CD14-positive monocyte (primary cell): ENCODE measurements at regions not wholly inside any gene's neighbourhood (a gene's known extent, or its start where the extent isn't known, plus 50 kb on each side); places are given as distances from the start of the nearest gene placed in this dataset.
"Not testable (repeated sequence)": the region's sequence is repeated elsewhere in the genome, so short reads cannot be mapped to it uniquely, and the experiment has no call there.

Experiments used
- DNase-seq, 3 donors: peaks; one replicate each; pipeline ENCODE4 v3.0.0-alpha.2; 2011 to 2022
- H2AFZ ChIP-seq: 2 replicates; pipeline ENCODE4 v1.6.0; 2012; ENCODE audit warnings: mild to moderate bottlenecking, low read depth, low read length, inconsistent platforms; ENCODE audit not compliant: insufficient read depth, poor library complexity, severe bottlenecking
- H3K27ac ChIP-seq, 2 donors: 1 replicate in 1 of 2; 2 replicates in 1 of 2; pipeline ENCODE4 v1.5.1; 2012 to 2013; ENCODE audit warnings: low read length in 2 of 2, control low read depth in 1 of 2, inconsistent platforms in 1 of 2, low read depth in 1 of 2, mild to moderate bottlenecking in 1 of 2
- H3K27me3 ChIP-seq, 2 donors: one replicate each; pipeline versions ENCODE4 v1.6.0 to v1.6.1; 2011 to 2013; ENCODE audit warnings: low read length in 2 of 2; ENCODE audit not compliant: control insufficient read depth in 2 of 2, insufficient read depth in 2 of 2
- H3K36me3 ChIP-seq, 2 donors: replicated peaks in 1 of 2; 1 replicate in 1 of 2; 2 replicates in 1 of 2; pipeline versions ENCODE4 v1.5.1 to v1.6.1; 2012 to 2013; ENCODE audit warnings: low read length in 2 of 2, control low read depth in 1 of 2, inconsistent platforms in 1 of 2, mild to moderate bottlenecking in 1 of 2; ENCODE audit not compliant: insufficient read depth in 2 of 2, control insufficient read depth in 1 of 2
- H3K4me1 ChIP-seq, 2 donors: 1 replicate in 1 of 2; 2 replicates in 1 of 2; pipeline versions ENCODE4 v1.5.1 to v1.6.1; 2012 to 2013; ENCODE audit warnings: low read length in 2 of 2, control low read depth in 1 of 2, inconsistent platforms in 1 of 2, mild to moderate bottlenecking in 1 of 2, moderate library complexity in 1 of 2; ENCODE audit not compliant: insufficient read depth in 2 of 2, control insufficient read depth in 1 of 2
- H3K4me2 ChIP-seq: replicated peaks from 2 replicates; pipeline ENCODE3; 2012; ENCODE audit warnings: low read length, moderate library complexity, mild to moderate bottlenecking; ENCODE audit not compliant: poor library complexity, severe bottlenecking; ENCODE audit errors: extremely low read depth
- H3K4me3 ChIP-seq, 3 experiments: fragments of 200-600 bp in 1 of 3; sonication (generic) in 1 of 3; replicated peaks in 1 of 3; 1 replicate in 2 of 3; 2 replicates in 1 of 3; pipeline ENCODE4 v1.5.1; 2011 to 2013; ENCODE audit warnings: low read length in 3 of 3, mild to moderate bottlenecking in 3 of 3, control low read depth in 2 of 3, low read depth in 2 of 3, inconsistent platforms in 1 of 3, moderate library complexity in 1 of 3
- H3K79me2 ChIP-seq: 2 replicates; pipeline ENCODE4 v1.6.0; 2012; ENCODE audit warnings: mild to moderate bottlenecking, control low read depth, inconsistent platforms, low read length, moderate library complexity; ENCODE audit not compliant: insufficient read depth
- H3K9ac ChIP-seq: 2 replicates; pipeline ENCODE4 v1.6.0; 2017; ENCODE audit warnings: low read length, mild to moderate bottlenecking; ENCODE audit not compliant: insufficient read depth, poor library complexity, severe bottlenecking
- H3K9me3 ChIP-seq, 2 donors: replicated peaks in 1 of 2; 1 replicate in 1 of 2; 2 replicates in 1 of 2; pipeline versions ENCODE4 v1.5.1 to v1.6.1; 2012 to 2013; ENCODE audit warnings: low read length in 2 of 2, control low read depth in 1 of 2; ENCODE audit not compliant: control insufficient read depth in 1 of 2, insufficient read depth in 1 of 2
- H4K20me1 ChIP-seq: 2 replicates; pipeline ENCODE4 v1.6.0; 2012; ENCODE audit warnings: mild to moderate bottlenecking, low read length, control low read depth, moderate library complexity; ENCODE audit not compliant: insufficient read depth
- H3K27ac Mint-ChIP-seq, 7 donors: one replicate each; pipeline ENCODE4 v1.8.0; 2020; ENCODE audit warnings: mild to moderate bottlenecking in 7 of 7, mixed read lengths in 7 of 7, moderate library complexity in 6 of 7, inconsistent platforms in 2 of 7
- H3K27me3 Mint-ChIP-seq, 3 donors: one replicate each; pipeline ENCODE4 v1.8.0; 2021 to 2022; ENCODE audit warnings: low read depth in 3 of 3, mild to moderate bottlenecking in 3 of 3, mixed read lengths in 3 of 3, moderate library complexity in 3 of 3, inconsistent platforms in 1 of 3
- H3K36me3 Mint-ChIP-seq, 2 donors: one replicate each; pipeline ENCODE4 v1.8.0; 2020; ENCODE audit warnings: mixed read lengths in 2 of 2, inconsistent platforms in 1 of 2, mild to moderate bottlenecking in 1 of 2
- H3K4me1 Mint-ChIP-seq: one replicate; pipeline ENCODE4 v1.8.0; 2020; ENCODE audit warnings: mild to moderate bottlenecking, mixed read lengths
- H3K4me3 Mint-ChIP-seq, 2 donors: one replicate each; pipeline ENCODE4 v1.8.0; 2020; ENCODE audit warnings: mild to moderate bottlenecking in 2 of 2, mixed read lengths in 2 of 2, moderate library complexity in 1 of 2
- H3K9me3 Mint-ChIP-seq, 7 donors: one replicate each; pipeline ENCODE4 v1.8.0; 2020 to 2022; ENCODE audit warnings: mixed read lengths in 7 of 7, mild to moderate bottlenecking in 6 of 7, moderate library complexity in 6 of 7, inconsistent platforms in 2 of 7
- WGBS: methylation state at CpG from one replicate; pipeline ENCODE4 v1.1.5; 2013; ENCODE audit warnings: missing lambda C conversion rate; ENCODE audit not compliant: insufficient coverage; 5-methylcytosine and 5-hydroxymethylcytosine counted together
- intact Hi-C, 2 donors: fragments of 100-400 bp; cut with micrococcal nuclease; formaldehyde crosslinking; loops; one replicate each; pipeline versions ENCODE4 v1.15.0 to v1.15.1; 2023
- TF ChIP-seq, protein P1 (sequence below): fragments of 200-600 bp; IDR thresholded peaks from one replicate; pipeline ENCODE4 v1.8.0; 2022; ENCODE audit warnings: antibody characterized with exemption, mild to moderate bottlenecking

- Mint-ChIP-seq H3K4me3 (no peak overlapping the region), H3K27me3 (no peaks in the 10 kb centered on the region), H3K27ac (no peak overlapping the region), H3K9me3 (peaks cover 0 to 11% (median 2%) of the 10 kb centered on the region in 7 donors), H3K4me1 (no peaks in the 10 kb centered on the region), H3K36me3 (no peaks in the 10 kb centered on the region)
- no peak overlapping the region for H3K4me2 ChIP-seq
- no peak overlapping the region for H3K4me3 ChIP-seq
- intact Hi-C loops, result no loop called here
- DNase-seq, result no peak
- H3K27me3 ChIP-seq, result no peaks in the 10 kb centered on the region
- TF ChIP-seq, protein P1, sequence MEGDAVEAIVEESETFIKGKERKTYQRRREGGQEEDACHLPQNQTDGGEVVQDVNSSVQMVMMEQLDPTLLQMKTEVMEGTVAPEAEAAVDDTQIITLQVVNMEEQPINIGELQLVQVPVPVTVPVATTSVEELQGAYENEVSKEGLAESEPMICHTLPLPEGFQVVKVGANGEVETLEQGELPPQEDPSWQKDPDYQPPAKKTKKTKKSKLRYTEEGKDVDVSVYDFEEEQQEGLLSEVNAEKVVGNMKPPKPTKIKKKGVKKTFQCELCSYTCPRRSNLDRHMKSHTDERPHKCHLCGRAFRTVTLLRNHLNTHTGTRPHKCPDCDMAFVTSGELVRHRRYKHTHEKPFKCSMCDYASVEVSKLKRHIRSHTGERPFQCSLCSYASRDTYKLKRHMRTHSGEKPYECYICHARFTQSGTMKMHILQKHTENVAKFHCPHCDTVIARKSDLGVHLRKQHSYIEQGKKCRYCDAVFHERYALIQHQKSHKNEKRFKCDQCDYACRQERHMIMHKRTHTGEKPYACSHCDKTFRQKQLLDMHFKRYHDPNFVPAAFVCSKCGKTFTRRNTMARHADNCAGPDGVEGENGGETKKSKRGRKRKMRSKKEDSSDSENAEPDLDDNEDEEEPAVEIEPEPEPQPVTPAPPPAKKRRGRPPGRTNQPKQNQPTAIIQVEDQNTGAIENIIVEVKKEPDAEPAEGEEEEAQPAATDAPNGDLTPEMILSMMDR, result no peak
- no peak overlapping the region for H2AFZ ChIP-seq
- H3K79me2 ChIP-seq, result no peaks in the 10 kb centered on the region
- no peaks in the 10 kb centered on the region for H3K9me3 ChIP-seq
- H4K20me1 ChIP-seq, result no peaks in the 10 kb centered on the region
- H3K9ac ChIP-seq, result no peak overlapping the region
- H3K27ac ChIP-seq, result no peak overlapping the region
- H3K36me3 ChIP-seq, result no peaks in the 10 kb centered on the region
- 43% methylated on average over 1 of the region's 2 CpGs for WGBS
- no peaks in the 10 kb centered on the region for H3K4me1 ChIP-seq
Observed at GRCh38 chr10:109055243-109055642, 868.1 kb downstream of the XPNPEP1 start.

- H3K36me3 Mint-ChIP-seq, result no peaks in the 10 kb centered on the region
- no peaks in the 10 kb centered on the region for H3K4me1 ChIP-seq
- H3K4me3 ChIP-seq, result no peak overlapping the region
- peaks cover 5 to 34% (median 16%) of the 10 kb centered on the region in 7 donors for H3K9me3 Mint-ChIP-seq
- H3K4me1 Mint-ChIP-seq, result no peaks in the 10 kb centered on the region
- H4K20me1 ChIP-seq, result no peaks in the 10 kb centered on the region
- H3K79me2 ChIP-seq, result no peaks in the 10 kb centered on the region
- H3K27ac Mint-ChIP-seq, result no peak overlapping the region
- no peak overlapping the region for H3K27ac ChIP-seq
- intact Hi-C loops, result no loop called here
- no peak for DNase-seq
- H3K27me3 ChIP-seq, result no peaks in the 10 kb centered on the region
- no peak overlapping the region for H3K4me2 ChIP-seq
- H3K4me3 Mint-ChIP-seq, result no peak overlapping the region
- H2AFZ ChIP-seq, result no peak overlapping the region
- WGBS, result 92% methylated on average over 12 of the region's 12 CpGs
- TF ChIP-seq, protein P1, result no peak
- H3K27me3 Mint-ChIP-seq, result no peaks in the 10 kb centered on the region
- H3K36me3 ChIP-seq, result no peaks in the 10 kb centered on the region
- peaks cover 15 to 17% of the 10 kb centered on the region in 2 donors for H3K9me3 ChIP-seq
- H3K9ac ChIP-seq, result no peak overlapping the region
Observed at GRCh38 chr10:109047856-109048255, 875.5 kb downstream of the XPNPEP1 start.

DNA sequence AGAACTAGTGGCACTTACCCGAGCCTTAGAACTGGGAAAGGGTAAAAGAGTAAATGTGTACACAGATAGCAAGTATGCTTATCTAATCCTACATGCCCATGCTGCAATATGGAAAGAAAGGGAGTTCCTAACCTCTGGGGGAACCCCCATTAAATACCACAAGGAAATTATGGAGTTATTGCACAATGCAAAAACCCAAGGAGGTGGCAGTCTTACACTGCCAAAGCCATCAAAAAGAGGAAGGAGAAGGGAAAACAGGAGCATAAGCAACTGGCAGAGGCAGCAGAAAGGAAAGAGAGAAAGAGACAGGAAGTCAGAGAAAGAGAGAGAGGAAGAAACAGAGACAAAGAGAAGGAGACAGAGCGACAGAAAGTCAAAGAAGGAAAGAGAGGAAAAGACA, 876.9 kb downstream of the XPNPEP1 start:
- H4K20me1 ChIP-seq, H3K4me1 Mint-ChIP-seq, intact Hi-C loops, H3K4me1 ChIP-seq, H3K36me3 ChIP-seq, H3K79me2 ChIP-seq, H3K4me2 ChIP-seq, H3K27ac Mint-ChIP-seq, H2AFZ ChIP-seq, H3K36me3 Mint-ChIP-seq, H3K9ac ChIP-seq, H3K27me3 Mint-ChIP-seq, H3K4me3 Mint-ChIP-seq, H3K4me3 ChIP-seq, H3K27me3 ChIP-seq, H3K27ac ChIP-seq, DNase-seq: not testable (repeated sequence)
- peaks cover 10 to 38% (median 23%) of the 10 kb centered on the region in 7 donors for H3K9me3 Mint-ChIP-seq
- H3K9me3 ChIP-seq, result peaks cover 18 to 29% of the 10 kb centered on the region in 2 donors
- WGBS, result 40% methylated on average over 1 of the region's 2 CpGs
